ENCODE measurements at regions not wholly inside any gene's neighbourhood (a gene's known extent, or its start where the extent isn't known, plus 50 kb on each side); places are given as distances from the start of the nearest gene placed in this dataset.
A peak's percentile ranks its signal among the peaks of the same experiment; 100 is the strongest.
"Not testable (repeated sequence)": the region's sequence is repeated elsewhere in the genome, so short reads cannot be mapped to it uniquely, and the experiment has no call there.

GRCh38 chr3:143901105-143901504, 52.8 kb upstream of the SLC9A9 start:
- no peak for DNase-seq

GRCh38 chr3:143902210-143902609, 53.9 kb upstream of the SLC9A9 start:
- DNase-seq = peak; percentile 44

- no peak for DNase-seq
These were observed 60.9 kb upstream of the DIPK2A start for GRCh38 chr3:143910756-143911155.

- DNase-seq = no peak
These were observed 57.4 kb upstream of the DIPK2A start for GRCh38 chr3:143914257-143914656.

- no peak for DNase-seq
These were observed 52.8 kb upstream of the DIPK2A start for GRCh38 chr3:143918848-143919247.

GRCh38 chr3:143921176-143921575, 50.4 kb upstream of the DIPK2A start:
- DNase-seq = not testable (repeated sequence)

Data from eye (tissue), 1 donor.